ENCODE measurements at regions not wholly inside any gene's neighbourhood (a gene's known extent, or its start where the extent isn't known, plus 50 kb on each side); places are given as distances from the start of the nearest gene placed in this dataset.
A peak's percentile ranks its signal among the peaks of the same experiment; 100 is the strongest.

- no peak for DNase-seq
These were observed 415.6 kb upstream of the FBXO33 start for GRCh38 chr14:39847852-39848251.

- DNase-seq = no peak
These were observed 415.0 kb upstream of the FBXO33 start for GRCh38 chr14:39847194-39847593.

GRCh38 chr14:39843881-39844280 is 411.6 kb upstream of the FBXO33 start:
- DNase-seq = no peak

GRCh38 chr14:39841088-39841487 is 408.9 kb upstream of the FBXO33 start:
- no peak for DNase-seq

GRCh38 chr14:39827901-39828655 is 395.8 kb upstream of the FBXO33 start:
- no peak for DNase-seq

- DNase-seq = no peak
These were observed 380.5 kb upstream of the FBXO33 start for GRCh38 chr14:39812532-39813320.

- DNase-seq = no peak
These were observed 375.0 kb upstream of the FBXO33 start for GRCh38 chr14:39807271-39807670.

- DNase-seq = no peak
These were observed 352.2 kb upstream of the FBXO33 start for GRCh38 chr14:39784461-39784860.

- DNase-seq = no peak
These were observed 349.2 kb upstream of the FBXO33 start for GRCh38 chr14:39781466-39781865.

- DNase-seq = no peak
These were observed 341.3 kb upstream of the FBXO33 start for GRCh38 chr14:39773387-39774126.

GRCh38 chr14:39772627-39773026 is 340.4 kb upstream of the FBXO33 start:
- no peak for DNase-seq

GRCh38 chr14:39768589-39768988 is 336.4 kb upstream of the FBXO33 start:
- no peak for DNase-seq

- no peak for DNase-seq
These were observed 334.3 kb upstream of the FBXO33 start for GRCh38 chr14:39766397-39767000.

GRCh38 chr14:39765676-39766075 is 333.4 kb upstream of the FBXO33 start:
- DNase-seq = no peak

GRCh38 chr14:39763402-39763890 is 331.2 kb upstream of the FBXO33 start:
- DNase-seq = no peak

- no peak for DNase-seq
These were observed 330.6 kb upstream of the FBXO33 start for GRCh38 chr14:39762576-39763401.

- no peak for DNase-seq
These were observed 323.1 kb upstream of the FBXO33 start for GRCh38 chr14:39755269-39755878.

- DNase-seq = no peak
These were observed 308.2 kb upstream of the FBXO33 start for GRCh38 chr14:39740454-39740853.

- peak in 1 of 2 experiments; percentile 11 for DNase-seq
These were observed 307.6 kb upstream of the FBXO33 start for GRCh38 chr14:39739796-39740195.

- DNase-seq = no peak
These were observed 302.1 kb upstream of the FBXO33 start for GRCh38 chr14:39734306-39734705.

- no peak for DNase-seq
These were observed 301.5 kb upstream of the FBXO33 start for GRCh38 chr14:39733741-39734140.

- no peak for DNase-seq
These were observed 299.7 kb upstream of the FBXO33 start for GRCh38 chr14:39731912-39732311.
